Activated naive CD8-positive, alpha-beta T cell treated with anti-CD3 and anti-CD28 coated beads, Interleukin-2, amount 10 ng/mL, durations not matched to agents 7 days and 5 days (primary cell): ENCODE measurements at regions not wholly inside any gene's neighbourhood (a gene's known extent, or its start where the extent isn't known, plus 50 kb on each side); places are given as distances from the start of the nearest gene placed in this dataset.

Experiments
- ATAC-seq: fragments of 150-1000 bp; cut with Tn5 transposase; one replicate; pipeline ENCODE4 v1.10.0; 2021; ENCODE audit warnings: low read depth, moderate library complexity
- POLR2A ChIA-PET: fragments of 350-600 bp; sonication (Branson Sonifier 250); formaldehyde crosslinking; loops from one replicate; lab custom pipeline; 2021; ENCODE audit warnings: antibody characterized with exemption; lab: Charles Lee
- DNase-seq: peaks from one replicate; pipeline ENCODE4 v3.0.0; 2021
- H3K27ac Mint-ChIP-seq: one replicate; pipeline ENCODE4 v1.8.0; 2022; ENCODE audit warnings: mild to moderate bottlenecking, mixed read lengths
- H3K27me3 Mint-ChIP-seq: one replicate; pipeline ENCODE4 v1.8.0; 2022; ENCODE audit warnings: mild to moderate bottlenecking, moderate library complexity, mixed read lengths
- H3K36me3 Mint-ChIP-seq: one replicate; pipeline ENCODE4 v1.8.0; 2021; ENCODE audit warnings: mild to moderate bottlenecking, mixed read lengths
- H3K4me1 Mint-ChIP-seq: one replicate; pipeline ENCODE4 v1.8.0; 2021; ENCODE audit warnings: mixed read lengths
- H3K4me3 Mint-ChIP-seq: one replicate; pipeline ENCODE4 v1.8.0; 2022; ENCODE audit warnings: mild to moderate bottlenecking, moderate library complexity, mixed read lengths
- H3K9me3 Mint-ChIP-seq: one replicate; pipeline ENCODE4 v1.8.0; 2021; ENCODE audit warnings: mixed read lengths

DNA sequence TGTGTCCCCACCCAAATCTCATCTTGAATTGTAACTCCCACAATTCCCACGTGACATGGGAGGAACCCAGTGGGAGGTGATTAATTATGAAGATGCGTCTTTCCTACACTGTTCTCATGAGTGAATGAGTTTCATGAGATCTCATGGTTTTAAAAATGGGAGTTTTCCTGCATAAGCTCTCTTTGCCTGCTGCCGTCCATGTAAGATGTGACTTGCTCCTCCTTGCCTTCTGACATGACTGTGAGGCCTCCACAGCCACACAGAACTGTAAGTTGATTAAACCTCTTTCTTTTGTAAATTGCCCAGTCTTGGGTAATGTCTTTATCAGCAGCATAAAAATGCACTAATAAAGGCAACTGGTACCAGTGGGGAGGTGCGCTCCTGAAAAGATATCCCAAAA lies 67.7 kb upstream of the DRGX start:
- H3K36me3 Mint-ChIP-seq, result peaks cover 50% of the 10 kb centered on the region
- no peak overlapping the region for H3K4me3 Mint-ChIP-seq
- peaks cover 6% of the 10 kb centered on the region for H3K9me3 Mint-ChIP-seq
- no peak overlapping the region for H3K27ac Mint-ChIP-seq
- POLR2A ChIA-PET, result no interaction called here
- H3K4me1 Mint-ChIP-seq, result peaks cover 3% of the 10 kb centered on the region
- no peaks in the 10 kb centered on the region for H3K27me3 Mint-ChIP-seq
- ATAC-seq (no peak), DNase-seq (no peak)

DNA sequence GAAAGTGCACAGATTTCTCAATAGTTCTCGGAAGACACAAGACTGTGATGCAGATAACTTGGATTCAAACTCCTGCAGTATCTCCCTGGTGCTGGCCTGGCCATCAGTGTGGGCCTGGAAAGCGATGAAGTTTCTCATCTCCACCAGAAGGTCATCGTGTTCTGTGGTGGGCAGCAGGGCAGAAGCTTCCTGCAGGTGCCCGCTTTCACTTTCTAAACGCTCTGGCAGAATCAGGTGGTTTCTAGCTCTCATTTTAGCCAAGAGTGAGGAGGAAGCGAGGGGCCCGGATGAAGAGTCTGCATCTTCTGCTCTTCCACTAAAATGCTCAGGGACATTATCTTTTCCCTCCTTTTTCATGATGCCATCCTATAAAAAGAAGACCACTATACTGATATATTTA lies 63.0 kb upstream of the DRGX start:
- no peak overlapping the region for H3K4me3 Mint-ChIP-seq
- H3K27ac Mint-ChIP-seq, result no peak overlapping the region
- POLR2A ChIA-PET, result no interaction called here
- H3K9me3 Mint-ChIP-seq, result peaks cover 6% of the 10 kb centered on the region
- H3K36me3 Mint-ChIP-seq, result peaks cover 46% of the 10 kb centered on the region
- H3K4me1 Mint-ChIP-seq, result peaks cover 3% of the 10 kb centered on the region
- DNase-seq (no peak), ATAC-seq (no peak)
- H3K27me3 Mint-ChIP-seq, result no peaks in the 10 kb centered on the region

DNA sequence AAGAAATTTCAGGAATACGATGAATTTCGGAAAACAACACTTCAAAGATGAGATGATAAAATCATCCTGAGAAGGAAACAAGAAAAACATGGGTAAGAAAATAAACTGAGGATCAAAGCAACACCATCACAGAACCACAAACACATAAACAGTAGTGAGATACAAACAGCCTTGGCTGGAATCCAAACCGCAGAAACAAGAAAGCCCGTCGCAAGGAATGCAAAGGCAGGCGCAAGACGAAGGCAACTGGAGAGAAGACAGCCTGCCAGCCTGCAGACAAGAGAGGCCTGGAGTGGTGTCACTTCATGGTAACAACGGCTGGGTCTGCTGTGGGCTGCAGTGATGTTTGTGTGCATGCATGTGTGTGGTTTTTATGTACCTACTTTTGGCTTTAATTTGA lies 61.8 kb upstream of the DRGX start:
- H3K4me3 Mint-ChIP-seq, result no peak overlapping the region
- H3K36me3 Mint-ChIP-seq, result peaks cover 43% of the 10 kb centered on the region
- ATAC-seq, result no peak
- POLR2A ChIA-PET, result interaction anchor here (0.5 kb wide), 1 partner anchor 9 kb away, joined by 5 read pairs; no protein-coding TSS in a partner anchor
- peak overlapping the region; percentile 14 for H3K27ac Mint-ChIP-seq
- no peaks in the 10 kb centered on the region for H3K27me3 Mint-ChIP-seq
- H3K4me1 Mint-ChIP-seq, result peaks cover 3% of the 10 kb centered on the region
- no peak for DNase-seq
- H3K9me3 Mint-ChIP-seq, result peaks cover 6% of the 10 kb centered on the region

DNA sequence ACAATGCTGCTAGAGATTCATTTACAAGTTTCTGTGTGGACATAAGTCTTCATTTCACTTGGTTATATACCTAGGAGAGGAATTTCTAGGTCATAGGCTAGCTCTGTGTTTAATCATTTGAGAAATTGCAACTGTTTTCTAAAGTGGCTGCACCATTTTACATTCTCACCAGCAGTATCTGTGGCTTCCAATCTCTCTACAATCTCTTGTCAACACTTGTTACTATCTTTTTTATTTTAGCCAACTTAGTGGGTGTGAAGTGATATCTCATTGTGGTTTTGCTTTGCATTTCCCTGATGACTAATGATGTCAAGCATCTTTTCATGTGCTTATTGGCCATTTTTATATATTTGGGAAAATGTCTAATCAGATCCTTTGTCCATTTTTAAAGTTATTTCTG lies 53.0 kb upstream of the DRGX start:
- peaks cover 11% of the 10 kb centered on the region for H3K9me3 Mint-ChIP-seq
- DNase-seq, result no peak
- peaks cover 6% of the 10 kb centered on the region for H3K36me3 Mint-ChIP-seq
- H3K4me3 Mint-ChIP-seq, result no peak overlapping the region
- POLR2A ChIA-PET, result interaction anchor here (0.7 kb wide), 1 partner anchor 9 kb away, joined by 5 read pairs; no protein-coding TSS in a partner anchor
- peaks cover 4% of the 10 kb centered on the region for H3K4me1 Mint-ChIP-seq
- peaks cover 2% of the 10 kb centered on the region for H3K27me3 Mint-ChIP-seq
- ATAC-seq, result no peak
- H3K27ac Mint-ChIP-seq, result no peak overlapping the region

DNA sequence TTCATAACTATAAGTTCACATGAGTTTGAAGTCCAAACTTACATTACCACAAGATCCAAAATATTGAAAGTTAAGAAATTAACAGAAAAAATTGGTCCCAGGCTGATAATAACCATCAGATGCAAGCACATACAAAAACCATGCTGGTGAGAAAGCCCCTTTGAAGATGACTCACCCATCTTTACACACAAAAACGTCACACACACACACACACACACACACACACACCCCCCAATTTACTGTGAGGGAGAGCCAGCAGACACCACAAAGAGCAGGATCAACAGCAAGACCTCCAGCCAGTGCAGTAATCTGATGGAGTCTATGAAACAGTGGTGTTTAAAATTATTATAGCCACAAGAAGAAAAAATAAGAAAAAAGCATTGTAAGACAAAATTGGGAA lies 50.1 kb upstream of the DRGX start:
- Mint-ChIP-seq H3K27ac (no peak overlapping the region), H3K27me3 (no peaks in the 10 kb centered on the region), H3K4me3 (no peak overlapping the region), H3K4me1 (peaks cover 17% of the 10 kb centered on the region), H3K36me3 (peaks cover 4% of the 10 kb centered on the region), H3K9me3 (peaks cover 4% of the 10 kb centered on the region)
- ATAC-seq (no peak), DNase-seq (no peak)
- POLR2A ChIA-PET, result no interaction called here
